ENCODE measurements at regions not wholly inside any gene's neighbourhood (a gene's known extent, or its start where the extent isn't known, plus 50 kb on each side); places are given as distances from the start of the nearest gene placed in this dataset.
"Not testable (repeated sequence)": the region's sequence is repeated elsewhere in the genome, so short reads cannot be mapped to it uniquely, and the experiment has no call there.

- DNase-seq (ENCODE audit: low read depth), result no peak
- TF ChIP-seq CTCF (conservative IDR thresholded peaks at IDR 0.05; ENCODE audit: low read depth, low read length), result no peak
- H3K4me3 ChIP-seq (ENCODE audit: low read depth, low read length), result no peak overlapping the region
These were observed 234.0 kb upstream of the RREB1 start for GRCh38 chr6:6873778-6874177.

GRCh38 chr6:6875818-6876470 is 231.8 kb upstream of the RREB1 start:
- no peak overlapping the region for H3K4me3 ChIP-seq (ENCODE audit: low read depth, low read length)
- peak; percentile 65 for DNase-seq (ENCODE audit: low read depth)

GRCh38 chr6:6877792-6878191 is 230.0 kb upstream of the RREB1 start:
- not testable (repeated sequence) for DNase-seq (ENCODE audit: low read depth); H3K4me3 ChIP-seq (ENCODE audit: low read depth, low read length)

More at GRCh38 chr6:6875818-6876470, 231.8 kb upstream of the RREB1 start:
- no peak for TF ChIP-seq CTCF (conservative IDR thresholded peaks at IDR 0.05; ENCODE audit: low read depth, low read length)

- TF ChIP-seq CTCF (conservative IDR thresholded peaks at IDR 0.05; ENCODE audit: low read depth, low read length), result no peak
- DNase-seq (ENCODE audit: low read depth), result no peak
- H3K4me3 ChIP-seq (ENCODE audit: low read depth, low read length), result no peak overlapping the region
These were observed 228.7 kb upstream of the RREB1 start for GRCh38 chr6:6878887-6879585.

- not testable (repeated sequence) for DNase-seq (ENCODE audit: low read depth); H3K4me3 ChIP-seq (ENCODE audit: low read depth, low read length)
These were observed 228.2 kb upstream of the RREB1 start for GRCh38 chr6:6879586-6879974.

GRCh38 chr6:6880745-6881437 is 226.9 kb upstream of the RREB1 start:
- H3K4me3 ChIP-seq (ENCODE audit: low read depth, low read length), result no peak overlapping the region
- DNase-seq (ENCODE audit: low read depth), result no peak
- no peak for TF ChIP-seq CTCF (conservative IDR thresholded peaks at IDR 0.05; ENCODE audit: low read depth, low read length)

GRCh38 chr6:6881438-6882225 is 226.1 kb upstream of the RREB1 start:
- H3K4me3 ChIP-seq (ENCODE audit: low read depth, low read length), result no peak overlapping the region
- no peak for DNase-seq (ENCODE audit: low read depth)
- no peak for TF ChIP-seq CTCF (conservative IDR thresholded peaks at IDR 0.05; ENCODE audit: low read depth, low read length)

All from epithelial cell of proximal tubule (primary cell).